HG02973 (cell line): ENCODE measurements at regions not wholly inside any gene's neighbourhood (a gene's known extent, or its start where the extent isn't known, plus 50 kb on each side); places are given as distances from the start of the nearest gene placed in this dataset.

Source experiments
- ATAC-seq: cut with Tn5 transposase; IDR thresholded peaks from one replicate; pipeline ENCODE4 v1.9.1; 2021; ENCODE audit warnings: moderate library complexity; ENCODE audit not compliant: unreplicated experiment

- no peak for ATAC-seq
Observed at GRCh38 chr1:55575571-55576279, 360.6 kb upstream of the USP24 start.

- ATAC-seq: no peak
Observed at GRCh38 chr1:55574691-55575225, 359.6 kb upstream of the USP24 start.

- no peak for ATAC-seq
Observed at GRCh38 chr1:55572878-55573734, 357.9 kb upstream of the USP24 start.

GRCh38 chr1:55571767-55572166 lies 356.6 kb upstream of the USP24 start:
- ATAC-seq: no peak

- no peak for ATAC-seq
Observed at GRCh38 chr1:55569417-55569816, 354.3 kb upstream of the USP24 start.

GRCh38 chr1:55568732-55569131 lies 353.6 kb upstream of the USP24 start:
- ATAC-seq: no peak

- ATAC-seq: no peak
Observed at GRCh38 chr1:55560266-55560665, 345.1 kb upstream of the USP24 start.

GRCh38 chr1:55559842-55560241 lies 344.7 kb upstream of the USP24 start:
- no peak for ATAC-seq

GRCh38 chr1:55559161-55559611 lies 344.0 kb upstream of the USP24 start:
- no peak for ATAC-seq

GRCh38 chr1:55558515-55558914 lies 343.4 kb upstream of the USP24 start:
- ATAC-seq: no peak

GRCh38 chr1:55555956-55556725 lies 341.0 kb upstream of the USP24 start:
- no peak for ATAC-seq

GRCh38 chr1:55554611-55555010 lies 339.4 kb upstream of the USP24 start:
- ATAC-seq: no peak

- no peak for ATAC-seq
Observed at GRCh38 chr1:55552636-55553035, 337.5 kb upstream of the USP24 start.

- ATAC-seq: no peak
Observed at GRCh38 chr1:55547405-55547804, 332.2 kb upstream of the USP24 start.

- no peak for ATAC-seq
Observed at GRCh38 chr1:55546553-55546952, 331.4 kb upstream of the USP24 start.

GRCh38 chr1:55544826-55545225 lies 329.7 kb upstream of the USP24 start:
- no peak for ATAC-seq

GRCh38 chr1:55542901-55543504 lies 327.8 kb upstream of the USP24 start:
- no peak for ATAC-seq

GRCh38 chr1:55541296-55541695 lies 326.1 kb upstream of the USP24 start:
- no peak for ATAC-seq

- ATAC-seq: no peak
Observed at GRCh38 chr1:55539652-55540512, 324.7 kb upstream of the USP24 start.

- ATAC-seq: no peak
Observed at GRCh38 chr1:55538428-55538827, 323.3 kb upstream of the USP24 start.
